Tibial nerve (tissue), 4 donors: ENCODE measurements at regions not wholly inside any gene's neighbourhood (a gene's known extent, or its start where the extent isn't known, plus 50 kb on each side); places are given as distances from the start of the nearest gene placed in this dataset.

ENCODE experiments used
- DNase-seq, 2 donors: peaks; one replicate each; pipeline ENCODE4 v3.0.0-alpha.2; 2019; ENCODE audit warnings: low spot score in 2 of 2
- H3K27ac ChIP-seq, 4 donors: fragments of 200-600 bp; sonication (generic) in 3 of 4; one replicate each; pipeline ENCODE4 v1.5.1; 2017 to 2019; ENCODE audit warnings: mild to moderate bottlenecking in 1 of 4
- H3K27me3 ChIP-seq, 2 donors: fragments of 200-600 bp; sonication (generic) in 1 of 2; one replicate each; pipeline versions ENCODE4 v1.5.1 to v1.6.0; 2017 to 2019
- H3K36me3 ChIP-seq, 3 donors: fragments of 200-600 bp; sonication (generic); one replicate each; pipeline ENCODE4 v1.5.1; 2018 to 2019
- H3K4me1 ChIP-seq, 4 donors: fragments of 200-600 bp; sonication (generic) in 3 of 4; one replicate each; pipeline ENCODE4 v1.5.1; 2017 to 2019
- H3K4me3 ChIP-seq, 4 donors: fragments of 200-600 bp; sonication (generic) in 3 of 4; one replicate each; pipeline ENCODE4 v1.5.1; 2017 to 2019; ENCODE audit warnings: mild to moderate bottlenecking in 1 of 4, moderate library complexity in 1 of 4
- H3K9me3 ChIP-seq, 4 donors: fragments of 200-600 bp; sonication (generic) in 3 of 4; one replicate each; pipeline ENCODE4 v1.5.1; 2017 to 2019
- CTCF ChIP-seq, 5 experiments: fragments of 200-600 bp in 3 of 5; fragments of 450-650 bp in 2 of 5; sonication (generic) in 3 of 5; IDR thresholded peaks; one replicate each; pipeline ENCODE4 v1.5.1; 2016 to 2019; ENCODE audit warnings: antibody characterized with exemption in 5 of 5, mild to moderate bottlenecking in 3 of 5, moderate library complexity in 2 of 5
- EP300 ChIP-seq, 2 donors: sonication (generic); formaldehyde crosslinking; IDR thresholded peaks; one replicate each; pipeline ENCODE4 v1.6.1; 2017; ENCODE audit warnings: antibody characterized with exemption in 2 of 2, mild to moderate bottlenecking in 1 of 2
- POLR2A ChIP-seq, 2 donors: fragments of 450-650 bp; IDR thresholded peaks; one replicate each; pipeline ENCODE4 v1.6.1; 2017; ENCODE audit warnings: antibody characterized with exemption in 2 of 2, mild to moderate bottlenecking in 2 of 2, moderate library complexity in 2 of 2
- WGBS, 2 donors: methylation state at CpG; one replicate each; pipeline ENCODE4 v1.1.5; 2018; 5-methylcytosine and 5-hydroxymethylcytosine counted together

GRCh38 chr2:147548451-147548850 lies 296.4 kb upstream of the ACVR2A start:
- Histone ChIP-seq H3K36me3 (no peaks in the 10 kb centered on the region), H3K4me1 (no peaks in the 10 kb centered on the region), H3K9me3 (no peaks in the 10 kb centered on the region), H3K4me3 (no peak overlapping the region), H3K27ac (no peak overlapping the region), H3K27me3 (no peaks in the 10 kb centered on the region)
- 76 to 89% methylated on average over 1 of the region's 1 CpG for WGBS, 2 donors
- no peak for DNase-seq
- no peak for TF ChIP-seq POLR2A (IDR thresholded peaks at IDR 0.05)
- no peak for TF ChIP-seq CTCF (IDR thresholded peaks at IDR 0.05)
- TF ChIP-seq EP300 (IDR thresholded peaks at IDR 0.05): no peak

GRCh38 chr2:147547440-147547839 lies 297.4 kb upstream of the ACVR2A start:
- H3K4me3 ChIP-seq: no peak overlapping the region
- 75 to 84% methylated on average over 1 of the region's 1 CpG for WGBS, 2 donors
- no peak overlapping the region for H3K27ac ChIP-seq
- no peaks in the 10 kb centered on the region for H3K4me1 ChIP-seq
- H3K36me3 ChIP-seq: no peaks in the 10 kb centered on the region
- no peaks in the 10 kb centered on the region for H3K9me3 ChIP-seq
- TF ChIP-seq EP300 (IDR thresholded peaks at IDR 0.05) (no peak), CTCF (IDR thresholded peaks at IDR 0.05) (no peak), POLR2A (IDR thresholded peaks at IDR 0.05) (no peak)
- no peak for DNase-seq
- H3K27me3 ChIP-seq: no peaks in the 10 kb centered on the region

- H3K4me3 ChIP-seq: no peak overlapping the region
- H3K27me3 ChIP-seq: no peaks in the 10 kb centered on the region
- H3K36me3 ChIP-seq: no peaks in the 10 kb centered on the region
- TF ChIP-seq CTCF (IDR thresholded peaks at IDR 0.05) (no peak), POLR2A (IDR thresholded peaks at IDR 0.05) (no peak), EP300 (IDR thresholded peaks at IDR 0.05) (no peak)
- H3K4me1 ChIP-seq: no peaks in the 10 kb centered on the region
- no peak for DNase-seq
- no peak overlapping the region for H3K27ac ChIP-seq
- WGBS, 2 donors: 68 to 75% methylated on average over 1 of the region's 1 CpG
- no peaks in the 10 kb centered on the region for H3K9me3 ChIP-seq
These were observed 298.7 kb upstream of the ACVR2A start for GRCh38 chr2:147546109-147546508.

GRCh38 chr2:147543056-147543455 lies 301.8 kb upstream of the ACVR2A start:
- no peaks in the 10 kb centered on the region for H3K36me3 ChIP-seq
- H3K4me3 ChIP-seq: no peak overlapping the region
- H3K27ac ChIP-seq: no peak overlapping the region
- H3K27me3 ChIP-seq: no peaks in the 10 kb centered on the region
- no peaks in the 10 kb centered on the region for H3K9me3 ChIP-seq
- TF ChIP-seq EP300 (IDR thresholded peaks at IDR 0.05): no peak
- no peak for TF ChIP-seq CTCF (IDR thresholded peaks at IDR 0.05)
- no peak for TF ChIP-seq POLR2A (IDR thresholded peaks at IDR 0.05)
- no peak for DNase-seq
- peaks cover 0 to 6% (median 0%) of the 10 kb centered on the region in 4 donors for H3K4me1 ChIP-seq

GRCh38 chr2:147542351-147542750 lies 302.5 kb upstream of the ACVR2A start:
- no peak for DNase-seq
- H3K4me1 ChIP-seq: peaks cover 0 to 8% (median 0%) of the 10 kb centered on the region in 4 donors
- no peaks in the 10 kb centered on the region for H3K9me3 ChIP-seq
- TF ChIP-seq POLR2A (IDR thresholded peaks at IDR 0.05): no peak
- no peak for TF ChIP-seq CTCF (IDR thresholded peaks at IDR 0.05)
- TF ChIP-seq EP300 (IDR thresholded peaks at IDR 0.05): no peak
- H3K36me3 ChIP-seq: no peaks in the 10 kb centered on the region
- no peaks in the 10 kb centered on the region for H3K27me3 ChIP-seq
- WGBS, 2 donors: 76 to 77% methylated on average over 3 of the region's 3 CpGs
- no peak overlapping the region for H3K27ac ChIP-seq
- no peak overlapping the region for H3K4me3 ChIP-seq
